Sciatic nerve (tissue), 2 donors: ENCODE measurements at regions not wholly inside any gene's neighbourhood (a gene's known extent, or its start where the extent isn't known, plus 50 kb on each side); places are given as distances from the start of the nearest gene placed in this dataset.

Source experiments
- ATAC-seq: fragments of 200-7000 bp; cut with Tn5 transposase; one replicate; pipeline ENCODE4 v1.9.1; 2020; ENCODE audit warnings: mild to moderate bottlenecking, moderate library complexity
- DNase-seq: peaks from one replicate; pipeline ENCODE4 v3.0.0-alpha.2; 2020; ENCODE audit warnings: low spot score
- intact Hi-C: fragments of 100-400 bp; cut with DNase I; formaldehyde crosslinking; loops from one replicate; pipeline ENCODE4 v1.14.2; 2022
- donor health status: DM: no; HTN: no; CAD: no.
- donor health status: DM: no; HTN: no; CAD: no.

GRCh38 chr7:41238851-41239331 is 464.0 kb downstream of the INHBA start:
- ATAC-seq (no peak), DNase-seq (no peak)
- intact Hi-C loops: no loop called here

DNA sequence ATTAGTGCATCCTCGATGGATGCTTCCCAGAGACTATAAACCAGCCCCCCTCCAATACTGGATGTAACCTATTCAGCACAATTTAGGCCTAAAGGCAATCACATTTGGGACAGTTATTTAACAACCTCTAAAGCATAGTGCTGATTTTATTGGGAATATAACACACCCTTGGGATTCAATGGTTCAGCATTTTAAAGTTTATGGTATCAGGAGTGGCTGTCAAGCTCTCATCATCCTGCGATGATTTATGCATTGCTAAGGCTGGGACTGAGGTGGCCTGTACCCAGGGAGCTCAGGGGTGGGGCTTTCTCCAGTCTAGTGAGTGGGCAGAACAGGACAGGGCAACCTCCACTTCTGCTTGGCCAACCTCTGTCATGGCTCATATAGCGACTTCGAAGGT is 464.9 kb downstream of the INHBA start:
- intact Hi-C loops: no loop called here
- no peak for ATAC-seq

DNA sequence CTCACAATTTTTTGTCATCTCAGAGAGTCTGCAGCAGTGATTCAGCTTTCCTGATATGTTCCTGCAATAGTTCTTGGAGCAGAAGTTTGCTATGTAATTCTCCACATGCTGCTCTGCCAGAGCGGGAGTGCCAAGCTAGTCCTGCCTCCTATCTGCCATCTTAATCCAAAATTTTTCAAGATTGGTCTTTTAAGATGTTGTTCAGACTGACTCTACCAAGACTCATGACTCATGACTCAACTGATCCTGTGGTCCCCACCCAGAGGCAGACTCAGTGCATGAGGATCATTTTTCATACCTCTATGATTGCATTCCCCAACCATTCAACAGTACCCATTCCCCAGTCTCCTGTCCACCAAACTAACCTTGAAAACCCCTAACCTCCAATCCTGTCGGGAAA is 470.8 kb downstream of the INHBA start:
- no peak for DNase-seq
- ATAC-seq: no peak
- intact Hi-C loops: no loop called here

More for the DNA sequence above, 464.9 kb downstream of the INHBA start:
- no peak for DNase-seq

DNA sequence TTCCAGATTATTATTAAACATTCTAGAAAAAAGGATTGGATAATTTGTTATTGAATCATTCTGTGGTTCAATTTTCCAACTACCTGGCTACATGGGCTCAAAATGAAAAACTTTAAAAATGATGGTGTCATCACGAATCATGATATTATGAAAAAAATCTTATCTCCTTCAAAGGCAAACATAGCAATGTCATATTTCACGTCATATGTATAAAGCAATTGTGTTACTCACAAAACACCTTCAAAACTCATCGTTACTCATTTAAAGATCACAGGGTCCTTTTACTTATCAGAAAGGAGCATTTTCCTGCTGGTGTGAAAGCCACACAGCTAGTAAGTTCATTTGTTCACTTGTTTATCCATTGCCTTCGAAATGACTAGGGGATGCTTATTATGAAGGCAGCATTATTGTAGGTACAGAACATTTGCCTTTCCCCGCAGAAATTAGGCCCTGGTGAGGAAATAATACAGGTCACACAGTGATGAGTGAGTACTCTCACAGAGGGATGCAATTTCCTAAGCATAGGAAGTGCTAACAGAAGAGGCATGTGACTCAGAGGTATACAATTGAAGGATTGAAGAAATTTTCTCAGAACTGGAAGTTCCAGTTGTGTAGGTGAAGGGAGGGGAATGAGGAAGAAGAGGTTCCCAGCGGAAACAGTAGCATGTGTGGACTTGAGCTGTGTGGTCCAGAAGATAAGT is 478.7 kb downstream of the INHBA start:
- no peak for DNase-seq
- intact Hi-C loops: no loop called here
- no peak for ATAC-seq

DNA sequence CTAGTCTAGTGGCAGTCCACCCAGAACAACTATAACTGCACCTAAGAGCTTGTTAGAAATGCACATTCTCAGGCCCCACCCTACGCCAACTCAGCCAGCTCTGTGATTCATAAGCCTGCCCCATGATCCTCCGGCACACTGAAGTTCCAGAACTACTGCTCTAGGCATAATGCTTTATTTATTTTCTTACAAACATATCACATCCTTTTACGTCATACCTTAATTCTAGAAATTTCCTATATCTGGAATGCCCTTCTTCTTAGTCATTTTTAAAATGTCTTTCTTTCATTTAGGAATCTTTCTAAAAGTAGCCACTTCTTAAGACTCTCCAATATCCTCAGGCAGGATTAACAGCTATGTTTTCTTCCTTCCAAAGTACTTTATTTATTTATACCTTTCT is 480.1 kb downstream of the INHBA start:
- intact Hi-C loops: no loop called here
- DNase-seq (no peak), ATAC-seq (no peak)

GRCh38 chr7:41220266-41220665 is 482.6 kb downstream of the INHBA start:
- DNase-seq (no peak), ATAC-seq (no peak)
- intact Hi-C loops: no loop called here

DNA sequence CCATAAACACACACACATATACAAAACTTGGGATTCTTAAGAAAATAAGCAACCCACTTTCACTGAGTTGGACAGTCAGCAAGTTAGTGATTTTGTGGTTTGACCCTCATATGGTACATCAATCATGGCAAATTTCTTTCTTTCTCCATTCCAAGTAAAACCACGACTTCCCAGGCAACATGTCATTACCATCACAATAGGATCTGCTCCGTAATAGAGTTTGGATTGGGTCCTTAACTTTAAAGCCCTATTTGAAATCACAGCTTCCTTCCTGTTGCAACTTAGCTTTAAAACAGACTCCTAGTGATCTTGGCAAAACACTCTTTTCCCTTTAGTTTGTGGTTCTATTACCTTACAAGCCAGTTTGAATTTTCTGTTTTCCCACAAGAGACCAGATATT is 483.6 kb downstream of the INHBA start:
- ATAC-seq (no peak), DNase-seq (no peak)
- intact Hi-C loops: no loop called here

GRCh38 chr7:41217306-41217705 is 485.6 kb downstream of the INHBA start:
- ATAC-seq: no peak
- intact Hi-C loops: no loop called here
- no peak for DNase-seq

DNA sequence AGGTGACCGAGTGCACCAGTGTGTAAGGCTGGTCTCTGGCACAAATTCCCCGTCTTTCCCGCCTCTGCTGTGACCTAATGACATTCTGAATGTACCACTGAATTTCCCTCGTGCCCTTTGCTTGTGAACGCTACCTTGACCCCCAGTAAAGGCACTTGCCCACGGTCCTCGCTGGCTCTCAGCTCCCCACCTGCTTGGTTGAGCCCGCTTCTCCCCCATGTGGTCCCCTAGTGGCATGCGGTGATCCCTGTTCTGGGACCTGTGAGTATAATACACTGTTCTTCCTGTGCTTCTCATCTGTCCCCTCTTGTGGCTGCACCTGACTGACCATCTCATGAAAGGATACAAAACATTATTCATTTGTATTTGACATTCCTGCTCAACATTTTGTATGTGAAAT is 495.7 kb downstream of the INHBA start:
- ATAC-seq: no peak
- DNase-seq: no peak
- intact Hi-C loops: no loop called here

- intact Hi-C loops: no loop called here
- no peak for DNase-seq
- no peak for ATAC-seq
Measured at GRCh38 chr7:41206267-41206666, 496.6 kb downstream of the INHBA start.

DNA sequence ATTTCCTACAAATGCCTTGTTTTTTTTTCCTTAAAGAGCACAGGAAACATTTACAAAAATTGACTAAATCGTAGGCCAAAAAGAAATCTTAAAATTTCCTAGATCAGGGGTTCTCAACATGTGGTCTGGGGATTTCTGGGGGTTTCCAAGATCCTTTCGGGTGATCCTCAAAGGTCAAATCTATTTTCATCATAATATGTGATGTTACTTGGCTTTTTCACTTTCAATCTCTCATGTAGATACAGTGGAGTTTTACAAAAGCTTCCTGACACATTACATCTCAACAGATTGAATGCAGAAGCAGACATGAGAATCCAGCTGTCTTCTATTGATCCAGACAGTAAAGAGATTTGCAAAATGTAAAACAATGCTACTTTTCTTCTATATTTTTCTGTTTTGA is 497.3 kb downstream of the INHBA start:
- DNase-seq (no peak), ATAC-seq (no peak)
- intact Hi-C loops: no loop called here

- DNase-seq (no peak), ATAC-seq (no peak)
Measured at GRCh38 chr7:41203542-41203941, 499.3 kb downstream of the INHBA start.

GRCh38 chr7:41201021-41201420 is 501.9 kb downstream of the INHBA start:
- ATAC-seq (no peak), DNase-seq (no peak)
- intact Hi-C loops: no loop called here

More at GRCh38 chr7:41203542-41203941, 499.3 kb downstream of the INHBA start:
- intact Hi-C loops: no loop called here

DNA sequence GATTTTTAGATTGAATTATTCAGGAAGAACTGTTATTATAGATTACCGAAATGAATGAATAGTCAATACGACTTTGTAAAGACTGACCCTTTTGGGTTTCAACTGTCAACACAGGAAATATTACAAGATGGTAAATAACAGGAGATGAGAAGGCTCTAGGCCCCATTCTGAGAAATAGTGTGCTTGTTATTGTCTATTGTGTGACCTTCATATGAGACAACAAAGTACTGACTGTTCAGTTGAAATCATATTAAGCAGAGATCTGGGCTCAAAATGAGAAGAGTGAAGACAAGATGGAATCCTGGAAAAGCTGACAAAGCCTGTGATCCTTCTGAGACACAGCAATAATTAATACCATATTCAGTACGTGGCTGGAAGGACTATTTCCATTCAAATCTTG is 503.8 kb downstream of the INHBA start:
- no peak for ATAC-seq
- no peak for DNase-seq
- intact Hi-C loops: no loop called here

DNA sequence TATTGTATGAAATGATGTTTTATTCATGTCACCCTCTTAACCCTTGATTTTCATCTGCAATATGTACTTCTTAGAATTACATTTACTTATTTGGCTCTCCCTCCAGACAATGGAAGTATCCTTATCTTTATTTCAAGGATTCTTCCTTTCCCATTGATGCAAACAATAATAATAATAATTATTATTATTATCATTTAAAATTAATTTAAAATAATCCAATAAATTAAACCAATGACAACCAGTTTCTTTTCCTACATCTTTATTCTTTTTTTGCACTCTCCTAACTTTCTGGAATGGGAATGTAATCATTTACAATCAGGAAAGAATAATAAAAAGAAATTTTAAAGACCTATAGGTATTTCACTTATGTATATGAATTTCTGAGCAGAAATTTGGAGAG is 504.4 kb downstream of the INHBA start:
- no peak for DNase-seq
- no peak for ATAC-seq
- intact Hi-C loops: no loop called here

DNA sequence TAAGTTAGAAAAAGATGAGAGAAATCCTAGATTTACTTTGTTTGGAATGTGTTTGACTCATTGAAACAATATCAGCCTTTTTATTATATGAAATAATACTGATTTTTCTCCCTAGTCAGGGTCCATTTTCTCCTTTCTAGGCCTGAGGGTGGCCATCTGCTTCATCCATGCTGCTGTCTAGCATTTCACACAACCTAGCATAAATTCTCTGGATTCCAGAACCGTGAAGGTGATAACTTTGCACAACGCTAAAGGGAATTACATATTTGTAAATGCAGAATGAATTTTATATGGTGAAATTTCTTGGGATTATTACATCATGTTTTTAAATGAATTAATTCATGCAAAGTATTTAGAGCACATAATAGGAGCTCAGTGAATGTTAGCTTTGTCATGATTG is 505.1 kb downstream of the INHBA start:
- DNase-seq (no peak), ATAC-seq (no peak)
- intact Hi-C loops: no loop called here

- intact Hi-C loops: no loop called here
- no peak for DNase-seq
- ATAC-seq: no peak
Measured at GRCh38 chr7:41193738-41194282, 509.1 kb downstream of the INHBA start.

DNA sequence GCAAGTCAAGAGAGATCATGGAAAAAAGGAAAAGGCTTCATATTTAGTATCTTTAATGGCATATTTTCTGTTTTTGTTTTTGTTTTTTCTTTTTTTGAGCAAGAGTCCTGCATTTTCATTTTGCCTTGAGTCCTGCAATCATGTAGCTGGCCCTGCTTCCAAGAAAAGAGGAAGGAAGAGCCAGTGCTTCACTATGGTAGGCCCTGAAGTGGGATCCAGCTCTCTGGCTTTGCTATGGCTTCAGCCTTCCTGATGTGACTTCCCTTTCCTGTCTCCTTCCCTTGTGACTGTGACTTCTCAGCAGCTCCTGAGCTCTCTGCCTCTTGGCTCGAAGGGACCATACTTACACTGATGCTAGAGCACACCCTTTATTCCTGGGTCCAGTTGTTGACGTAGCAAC is 512.3 kb downstream of the INHBA start:
- intact Hi-C loops: no loop called here
- ATAC-seq (no peak), DNase-seq (no peak)

DNA sequence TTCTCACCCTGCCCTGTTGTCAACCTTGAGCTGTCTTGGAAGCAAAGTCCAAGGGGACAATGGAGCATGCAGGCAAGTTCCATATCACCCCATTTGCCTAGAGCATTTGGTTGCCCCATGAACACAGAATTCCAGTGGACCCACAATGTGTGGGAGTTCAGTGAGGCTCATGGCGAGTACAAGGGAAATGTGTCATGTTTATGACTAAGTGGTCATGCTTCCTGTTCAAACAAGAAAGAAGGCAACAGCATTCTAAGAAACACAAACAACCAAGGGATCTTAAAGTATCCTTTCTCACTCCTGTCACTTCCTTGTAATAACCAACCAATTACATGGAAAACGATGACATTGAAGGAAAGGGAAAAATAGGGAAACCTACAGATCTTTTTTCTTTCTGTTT is 513.0 kb downstream of the INHBA start:
- intact Hi-C loops: no loop called here
- DNase-seq: no peak
- ATAC-seq: no peak

GRCh38 chr7:41188163-41189130 is 514.4 kb downstream of the INHBA start:
- ATAC-seq: no peak
- intact Hi-C loops: no loop called here
- DNase-seq: no peak
